Keratinocyte (primary cell): ENCODE measurements at regions not wholly inside any gene's neighbourhood (a gene's known extent, or its start where the extent isn't known, plus 50 kb on each side); places are given as distances from the start of the nearest gene placed in this dataset.

ENCODE experiments used
- DNase-seq: peaks from one replicate; pipeline ENCODE4 v3.0.0-alpha.2; 2011; ENCODE audit warnings: low read depth, missing footprints, low spot score
- FAIRE-seq: peaks from 2 replicates; lab custom pipeline; 2011; peaks lifted over from hg19 to GRCh38; lab: Jason Lieb, UNC
- H2AFZ ChIP-seq: 2 replicates; pipeline ENCODE4 v1.6.0; 2012; ENCODE audit warnings: low read length, control low read depth, inconsistent platforms; ENCODE audit not compliant: control insufficient read depth
- H3K27ac ChIP-seq: 2 replicates; pipeline ENCODE4 v1.5.1; 2011; ENCODE audit warnings: low read length; ENCODE audit not compliant: control insufficient read depth, insufficient read depth
- H3K27me3 ChIP-seq: 3 replicates; pipeline ENCODE4 v1.6.0; 2011; ENCODE audit warnings: low read length; ENCODE audit not compliant: control insufficient read depth, insufficient read depth; ENCODE audit errors: extremely low read depth
- H3K36me3 ChIP-seq, 2 experiments: 2 replicates in 1 of 2; 3 replicates in 1 of 2; pipeline ENCODE4 v1.5.1; 2011; ENCODE audit warnings: low read length in 2 of 2, mild to moderate bottlenecking in 1 of 2; ENCODE audit not compliant: control insufficient read depth in 2 of 2, insufficient read depth in 2 of 2; ENCODE audit errors: extremely low read depth in 1 of 2
- H3K4me1 ChIP-seq: 3 replicates; pipeline ENCODE4 v1.5.1; 2011; ENCODE audit warnings: low read length; ENCODE audit not compliant: control insufficient read depth, insufficient read depth; ENCODE audit errors: extremely low read depth
- H3K4me2 ChIP-seq: 3 replicates; pipeline ENCODE4 v1.6.0; 2011; ENCODE audit warnings: low read depth, low read length; ENCODE audit not compliant: control insufficient read depth, insufficient read depth; ENCODE audit errors: extremely low read depth
- H3K4me3 ChIP-seq, 3 experiments: fragments of 200-600 bp in 1 of 3; sonication (generic) in 1 of 3; 2 replicates in 2 of 3; 3 replicates in 1 of 3; pipeline ENCODE4 v1.5.1; 2011 to 2016; ENCODE audit warnings: low read length in 3 of 3, mild to moderate bottlenecking in 3 of 3, control low read depth in 2 of 3, inconsistent platforms in 1 of 3, low read depth in 1 of 3, mixed read lengths in 1 of 3, mixed run types in 1 of 3, moderate library complexity in 1 of 3; ENCODE audit not compliant: control insufficient read depth in 2 of 3, insufficient read depth in 2 of 3; ENCODE audit errors: extremely low read depth in 1 of 3
- H3K79me2 ChIP-seq: 2 replicates; pipeline ENCODE4 v1.6.0; 2012; ENCODE audit warnings: low read length; ENCODE audit not compliant: control insufficient read depth, insufficient read depth
- H3K9ac ChIP-seq: 3 replicates; pipeline ENCODE4 v1.6.0; 2011; ENCODE audit warnings: low read length; ENCODE audit not compliant: control insufficient read depth, insufficient read depth; ENCODE audit errors: extremely low read depth
- H3K9me1 ChIP-seq: 3 replicates; pipeline ENCODE4 v1.6.0; 2011; ENCODE audit warnings: low read length; ENCODE audit not compliant: control insufficient read depth, insufficient read depth; ENCODE audit errors: extremely low read depth
- H3K9me3 ChIP-seq: 2 replicates; pipeline ENCODE4 v1.5.1; 2012; ENCODE audit warnings: low read depth, low read length; ENCODE audit not compliant: control insufficient read depth
- H4K20me1 ChIP-seq: 3 replicates; pipeline ENCODE4 v1.6.0; 2011; ENCODE audit warnings: low read length; ENCODE audit not compliant: control insufficient read depth, insufficient read depth; ENCODE audit errors: extremely low read depth
- CTCF ChIP-seq, 3 experiments: IDR thresholded peaks in 1 of 3; conservative IDR thresholded peaks in 1 of 3; optimal IDR thresholded peaks in 1 of 3; 2 replicates in 2 of 3; 3 replicates in 1 of 3; pipeline versions ENCODE3 to v1.5.1; 2011; ENCODE audit warnings: low read length in 3 of 3, mild to moderate bottlenecking in 3 of 3, moderate library complexity in 2 of 3, control low read depth in 1 of 3, inconsistent platforms in 1 of 3; ENCODE audit not compliant: insufficient read depth in 2 of 3; ENCODE audit errors: extremely low read depth in 1 of 3
- EZH2 ChIP-seq: IDR thresholded peaks from one replicate; pipeline ENCODE4 v1.6.1; 2012; ENCODE audit warnings: inconsistent platforms, mild to moderate bottlenecking, low read length, moderate library complexity
- dilution Hi-C: fragments of 300-500 bp; cut with MboI; formaldehyde crosslinking; loops from one replicate; pipeline ENCODE4 v1.7.0; 2020; ENCODE audit warnings: low sequenced_read_pairs; ENCODE audit not compliant: extremely low pct_ligation_motif_present

- Histone ChIP-seq H4K20me1 (no peaks in the 10 kb centered on the region), H2AFZ (no peak overlapping the region), H3K79me2 (no peaks in the 10 kb centered on the region), H3K4me1 (no peaks in the 10 kb centered on the region), H3K36me3 (no peaks in the 10 kb centered on the region), H3K9me3 (no peaks in the 10 kb centered on the region), H3K4me2 (no peak overlapping the region), H3K27me3 (no peaks in the 10 kb centered on the region), H3K27ac (no peak overlapping the region), H3K9me1 (no peaks in the 10 kb centered on the region), H3K4me3 (no peak overlapping the region), H3K9ac (no peak overlapping the region)
- no peak for DNase-seq
- TF ChIP-seq CTCF (optimal IDR thresholded peaks at IDR 0.05 in 1 of 3, IDR thresholded peaks at IDR 0.05 in 1 of 3, conservative IDR thresholded peaks at IDR 0.05 in 1 of 3; ENCODE audit: extremely low read depth in 1 of 3, insufficient read depth in 2 of 3, low read length in 3 of 3): no peak
- TF ChIP-seq EZH2: no peak
- dilution Hi-C loops: no loop called here
- no peak for FAIRE-seq
Measured at GRCh38 chr9:3127564-3127963, 283.7 kb upstream of the PUM3 start.

- no peak overlapping the region for H3K9ac ChIP-seq
- no peak overlapping the region for H3K4me3 ChIP-seq
- TF ChIP-seq EZH2 (no peak), CTCF (optimal IDR thresholded peaks at IDR 0.05 in 1 of 3, IDR thresholded peaks at IDR 0.05 in 1 of 3, conservative IDR thresholded peaks at IDR 0.05 in 1 of 3; ENCODE audit: extremely low read depth in 1 of 3, insufficient read depth in 2 of 3, low read length in 3 of 3) (no peak)
- FAIRE-seq: no peak
- no peak for DNase-seq
- H3K9me3 ChIP-seq: no peaks in the 10 kb centered on the region
- H4K20me1 ChIP-seq: no peaks in the 10 kb centered on the region
- no peak overlapping the region for H2AFZ ChIP-seq
- H3K27me3 ChIP-seq: no peaks in the 10 kb centered on the region
- dilution Hi-C loops: no loop called here
- H3K79me2 ChIP-seq: no peaks in the 10 kb centered on the region
- H3K9me1 ChIP-seq: no peaks in the 10 kb centered on the region
- H3K4me1 ChIP-seq: no peaks in the 10 kb centered on the region
- H3K27ac ChIP-seq: no peak overlapping the region
- no peaks in the 10 kb centered on the region for H3K36me3 ChIP-seq
- H3K4me2 ChIP-seq: no peak overlapping the region
Measured at GRCh38 chr9:3125602-3126405, 281.9 kb upstream of the PUM3 start.
